PFSK-1 (cell line): ENCODE measurements at regions not wholly inside any gene's neighbourhood (a gene's known extent, or its start where the extent isn't known, plus 50 kb on each side); places are given as distances from the start of the nearest gene placed in this dataset.

ENCODE experiments used
- POLR2AphosphoS5 ChIP-seq: IDR thresholded peaks from 2 replicates; pipeline ENCODE4 v1.6.1; 2012; ENCODE audit warnings: low read depth, mild to moderate bottlenecking, control low read depth, low read length, moderate library complexity
- TAF1 ChIP-seq: IDR thresholded peaks from 2 replicates; pipeline ENCODE4 v1.6.1; 2012; ENCODE audit warnings: low read length, control low read depth, borderline replicate concordance; ENCODE audit not compliant: insufficient read depth
- TF ChIP-seq, protein P1 (sequence below), 2 experiments: IDR thresholded peaks; 2 replicates each; pipeline versions ENCODE4 v1.6.1 to v1.8.0; 2011 to 2012; ENCODE audit warnings: low read depth in 2 of 2, low read length in 2 of 2, control low read depth in 1 of 2, inconsistent platforms in 1 of 2, mild to moderate bottlenecking in 1 of 2, moderate library complexity in 1 of 2; ENCODE audit not compliant: insufficient read depth in 1 of 2

GRCh38 chr19:28726533-28727479 is 486.1 kb downstream of the UQCRFS1 start:
- TF ChIP-seq, protein P1, sequence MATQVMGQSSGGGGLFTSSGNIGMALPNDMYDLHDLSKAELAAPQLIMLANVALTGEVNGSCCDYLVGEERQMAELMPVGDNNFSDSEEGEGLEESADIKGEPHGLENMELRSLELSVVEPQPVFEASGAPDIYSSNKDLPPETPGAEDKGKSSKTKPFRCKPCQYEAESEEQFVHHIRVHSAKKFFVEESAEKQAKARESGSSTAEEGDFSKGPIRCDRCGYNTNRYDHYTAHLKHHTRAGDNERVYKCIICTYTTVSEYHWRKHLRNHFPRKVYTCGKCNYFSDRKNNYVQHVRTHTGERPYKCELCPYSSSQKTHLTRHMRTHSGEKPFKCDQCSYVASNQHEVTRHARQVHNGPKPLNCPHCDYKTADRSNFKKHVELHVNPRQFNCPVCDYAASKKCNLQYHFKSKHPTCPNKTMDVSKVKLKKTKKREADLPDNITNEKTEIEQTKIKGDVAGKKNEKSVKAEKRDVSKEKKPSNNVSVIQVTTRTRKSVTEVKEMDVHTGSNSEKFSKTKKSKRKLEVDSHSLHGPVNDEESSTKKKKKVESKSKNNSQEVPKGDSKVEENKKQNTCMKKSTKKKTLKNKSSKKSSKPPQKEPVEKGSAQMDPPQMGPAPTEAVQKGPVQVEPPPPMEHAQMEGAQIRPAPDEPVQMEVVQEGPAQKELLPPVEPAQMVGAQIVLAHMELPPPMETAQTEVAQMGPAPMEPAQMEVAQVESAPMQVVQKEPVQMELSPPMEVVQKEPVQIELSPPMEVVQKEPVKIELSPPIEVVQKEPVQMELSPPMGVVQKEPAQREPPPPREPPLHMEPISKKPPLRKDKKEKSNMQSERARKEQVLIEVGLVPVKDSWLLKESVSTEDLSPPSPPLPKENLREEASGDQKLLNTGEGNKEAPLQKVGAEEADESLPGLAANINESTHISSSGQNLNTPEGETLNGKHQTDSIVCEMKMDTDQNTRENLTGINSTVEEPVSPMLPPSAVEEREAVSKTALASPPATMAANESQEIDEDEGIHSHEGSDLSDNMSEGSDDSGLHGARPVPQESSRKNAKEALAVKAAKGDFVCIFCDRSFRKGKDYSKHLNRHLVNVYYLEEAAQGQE (IDR thresholded peaks at IDR 0.05; ENCODE audit: insufficient read depth in 1 of 2, low read depth in 2 of 2, low read length in 2 of 2): no peak
- TF ChIP-seq POLR2AphosphoS5 (no peak), TAF1 (no peak)
